GM12875 (cell line): ENCODE measurements at regions not wholly inside any gene's neighbourhood (a gene's known extent, or its start where the extent isn't known, plus 50 kb on each side); places are given as distances from the start of the nearest gene placed in this dataset.
"Not testable (repeated sequence)": the region's sequence is repeated elsewhere in the genome, so short reads cannot be mapped to it uniquely, and the experiment has no call there.

Experiments used
- H3K4me3 ChIP-seq: one replicate; pipeline ENCODE4 v1.5.1; 2011; ENCODE audit warnings: low read depth, low read length, control low read depth
- TF ChIP-seq, protein P1 (sequence below): IDR thresholded peaks from 2 replicates; pipeline ENCODE4 v1.5.1; 2011; ENCODE audit warnings: low read depth, mild to moderate bottlenecking, control low read depth, inconsistent platforms, low read length, moderate library complexity, borderline replicate concordance; ENCODE audit not compliant: insufficient read depth

DNA sequence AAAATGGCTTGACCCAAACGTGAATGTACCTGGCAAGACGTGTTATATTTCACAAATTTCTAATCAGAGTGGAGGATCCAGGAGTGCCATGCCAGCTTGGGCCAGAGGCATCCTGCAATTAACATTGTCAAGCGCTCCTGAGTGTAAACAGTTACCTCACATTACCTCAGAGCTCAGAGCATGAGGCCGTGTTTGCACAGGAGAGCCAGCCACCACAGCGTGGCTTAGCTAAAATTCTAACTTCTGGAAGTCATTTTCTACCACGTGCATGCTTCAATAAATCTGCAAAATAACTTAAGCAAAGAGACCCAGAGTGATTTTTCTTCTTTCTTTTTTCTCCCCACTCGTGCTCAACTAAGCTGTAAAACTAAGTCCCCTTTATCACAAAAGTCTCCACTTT is 769.0 kb downstream of the KCNJ2 start:
- TF ChIP-seq, protein P1, sequence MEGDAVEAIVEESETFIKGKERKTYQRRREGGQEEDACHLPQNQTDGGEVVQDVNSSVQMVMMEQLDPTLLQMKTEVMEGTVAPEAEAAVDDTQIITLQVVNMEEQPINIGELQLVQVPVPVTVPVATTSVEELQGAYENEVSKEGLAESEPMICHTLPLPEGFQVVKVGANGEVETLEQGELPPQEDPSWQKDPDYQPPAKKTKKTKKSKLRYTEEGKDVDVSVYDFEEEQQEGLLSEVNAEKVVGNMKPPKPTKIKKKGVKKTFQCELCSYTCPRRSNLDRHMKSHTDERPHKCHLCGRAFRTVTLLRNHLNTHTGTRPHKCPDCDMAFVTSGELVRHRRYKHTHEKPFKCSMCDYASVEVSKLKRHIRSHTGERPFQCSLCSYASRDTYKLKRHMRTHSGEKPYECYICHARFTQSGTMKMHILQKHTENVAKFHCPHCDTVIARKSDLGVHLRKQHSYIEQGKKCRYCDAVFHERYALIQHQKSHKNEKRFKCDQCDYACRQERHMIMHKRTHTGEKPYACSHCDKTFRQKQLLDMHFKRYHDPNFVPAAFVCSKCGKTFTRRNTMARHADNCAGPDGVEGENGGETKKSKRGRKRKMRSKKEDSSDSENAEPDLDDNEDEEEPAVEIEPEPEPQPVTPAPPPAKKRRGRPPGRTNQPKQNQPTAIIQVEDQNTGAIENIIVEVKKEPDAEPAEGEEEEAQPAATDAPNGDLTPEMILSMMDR = no peak

DNA sequence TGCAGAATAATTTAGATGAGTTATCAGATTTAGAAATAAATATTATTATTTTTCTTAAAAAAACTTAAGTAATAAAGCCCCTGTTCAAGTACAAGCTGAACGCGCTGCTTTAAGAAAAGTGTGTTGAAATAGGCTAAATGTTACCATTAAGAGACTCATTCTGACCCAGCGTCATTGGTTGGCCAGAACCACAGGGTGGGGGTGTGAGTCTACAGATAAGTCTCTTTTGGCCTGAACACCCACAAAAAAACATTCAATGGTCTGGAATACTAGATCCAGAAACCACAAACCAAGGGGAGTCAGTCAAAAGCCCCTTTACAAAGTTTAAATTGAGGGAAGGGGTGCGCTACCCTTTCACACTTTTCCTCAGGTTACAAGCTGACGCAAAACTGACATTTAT is 776.1 kb downstream of the KCNJ2 start:
- H3K4me3 ChIP-seq = no peak overlapping the region
- TF ChIP-seq, protein P1 = no peak

More for the DNA sequence above, 769.0 kb downstream of the KCNJ2 start:
- no peak overlapping the region for H3K4me3 ChIP-seq

DNA sequence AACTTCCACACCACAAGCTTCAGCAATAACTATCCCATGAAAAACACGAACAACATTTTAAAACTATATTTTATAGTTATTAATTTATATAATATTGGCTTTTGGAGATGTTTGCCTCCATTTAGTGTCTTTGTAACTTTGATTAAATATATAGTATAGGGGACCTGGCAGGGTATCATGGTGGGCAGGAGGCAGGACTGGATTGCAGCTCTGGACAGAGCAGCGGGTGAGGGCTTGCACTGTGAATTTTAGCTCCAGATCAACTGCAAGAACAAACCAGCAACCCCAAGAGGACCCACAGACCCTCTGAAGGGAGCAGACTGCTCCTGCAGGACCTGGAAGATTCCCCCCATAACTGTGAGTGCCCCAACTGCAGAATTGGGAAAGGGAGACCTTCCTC is 777.9 kb downstream of the KCNJ2 start:
- no peak overlapping the region for H3K4me3 ChIP-seq
- TF ChIP-seq, protein P1 = no peak

GRCh38 chr17:70947636-70948565 is 778.6 kb downstream of the KCNJ2 start:
- TF ChIP-seq, protein P1 = no peak
- H3K4me3 ChIP-seq = no peak overlapping the region

- not testable (repeated sequence) for H3K4me3 ChIP-seq
Measured at GRCh38 chr17:70953140-70953539, 783.8 kb downstream of the KCNJ2 start.

GRCh38 chr17:70955441-70955840 is 786.1 kb downstream of the KCNJ2 start:
- H3K4me3 ChIP-seq = no peak overlapping the region
- TF ChIP-seq, protein P1 = no peak

DNA sequence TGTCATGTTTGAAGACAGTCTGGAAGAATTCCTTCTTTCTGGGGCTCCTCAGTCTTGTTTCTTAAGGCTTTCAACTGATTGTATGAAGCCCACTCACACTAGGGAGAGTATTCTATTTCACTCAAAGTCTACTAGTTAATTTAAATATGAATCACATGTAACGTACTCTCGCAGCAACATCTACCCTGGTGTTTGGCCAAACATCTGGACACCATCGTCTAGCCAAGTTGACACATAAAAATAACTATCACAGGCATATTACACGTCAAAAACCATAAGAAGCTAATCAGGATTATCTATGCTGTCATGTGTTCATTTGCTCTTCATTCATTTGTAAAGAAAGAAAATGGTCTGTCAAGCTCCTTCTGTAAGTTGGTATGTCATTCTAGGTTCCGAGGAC is 787.4 kb downstream of the KCNJ2 start:
- TF ChIP-seq, protein P1 = no peak
- no peak overlapping the region for H3K4me3 ChIP-seq
